ENCODE measurements at regions not wholly inside any gene's neighbourhood (a gene's known extent, or its start where the extent isn't known, plus 50 kb on each side); places are given as distances from the start of the nearest gene placed in this dataset.

DNA sequence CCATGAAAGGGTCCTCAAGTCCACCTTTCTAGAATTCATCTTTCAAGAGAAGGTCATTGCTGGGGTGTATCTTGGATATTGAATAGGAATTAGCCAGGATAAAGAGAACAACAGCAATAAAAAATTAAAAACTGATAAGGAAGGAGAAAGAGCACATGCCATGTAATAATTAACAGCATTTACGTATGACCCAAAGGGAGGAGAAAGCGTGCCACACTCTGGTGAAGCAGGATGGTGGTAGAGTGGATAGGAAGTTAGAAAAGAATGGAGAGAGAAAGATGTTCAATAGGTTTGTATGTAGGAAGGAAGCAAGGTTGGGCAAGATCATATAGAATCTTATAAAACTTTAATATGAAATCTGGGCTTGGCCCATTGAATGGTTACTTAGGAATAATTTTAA is 751.5 kb downstream of the MAT2B start:
- H3K27ac ChIP-seq: no peak overlapping the region
- TF ChIP-seq, protein P1, sequence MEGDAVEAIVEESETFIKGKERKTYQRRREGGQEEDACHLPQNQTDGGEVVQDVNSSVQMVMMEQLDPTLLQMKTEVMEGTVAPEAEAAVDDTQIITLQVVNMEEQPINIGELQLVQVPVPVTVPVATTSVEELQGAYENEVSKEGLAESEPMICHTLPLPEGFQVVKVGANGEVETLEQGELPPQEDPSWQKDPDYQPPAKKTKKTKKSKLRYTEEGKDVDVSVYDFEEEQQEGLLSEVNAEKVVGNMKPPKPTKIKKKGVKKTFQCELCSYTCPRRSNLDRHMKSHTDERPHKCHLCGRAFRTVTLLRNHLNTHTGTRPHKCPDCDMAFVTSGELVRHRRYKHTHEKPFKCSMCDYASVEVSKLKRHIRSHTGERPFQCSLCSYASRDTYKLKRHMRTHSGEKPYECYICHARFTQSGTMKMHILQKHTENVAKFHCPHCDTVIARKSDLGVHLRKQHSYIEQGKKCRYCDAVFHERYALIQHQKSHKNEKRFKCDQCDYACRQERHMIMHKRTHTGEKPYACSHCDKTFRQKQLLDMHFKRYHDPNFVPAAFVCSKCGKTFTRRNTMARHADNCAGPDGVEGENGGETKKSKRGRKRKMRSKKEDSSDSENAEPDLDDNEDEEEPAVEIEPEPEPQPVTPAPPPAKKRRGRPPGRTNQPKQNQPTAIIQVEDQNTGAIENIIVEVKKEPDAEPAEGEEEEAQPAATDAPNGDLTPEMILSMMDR (IDR thresholded peaks at IDR 0.05): no peak
- no peak for TF ChIP-seq ZFX (IDR thresholded peaks at IDR 0.05; ENCODE audit: borderline replicate concordance)

DNA sequence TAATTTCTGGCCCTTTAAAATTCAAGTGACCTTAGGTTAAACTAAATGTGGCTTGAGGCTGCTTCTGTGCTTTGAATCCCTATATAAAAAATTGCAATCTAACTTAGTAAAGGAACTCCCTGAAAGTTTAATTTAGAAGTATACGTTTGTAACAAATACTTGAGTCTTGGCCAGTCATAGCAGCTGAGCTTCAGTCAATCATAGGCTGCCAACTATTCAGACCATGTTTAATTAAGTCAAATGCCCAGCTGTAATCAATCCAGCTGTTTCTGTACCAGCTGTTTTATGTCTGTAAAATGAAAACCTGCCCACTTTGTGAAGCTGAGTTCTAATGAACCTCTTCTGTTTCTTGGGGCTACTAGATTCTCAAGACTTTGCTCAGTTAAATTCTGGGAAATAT is 760.1 kb downstream of the MAT2B start:
- no peak overlapping the region for H3K27ac ChIP-seq
- TF ChIP-seq, protein P1 (IDR thresholded peaks at IDR 0.05): no peak
- no peak for TF ChIP-seq ZFX (IDR thresholded peaks at IDR 0.05; ENCODE audit: borderline replicate concordance)

DNA sequence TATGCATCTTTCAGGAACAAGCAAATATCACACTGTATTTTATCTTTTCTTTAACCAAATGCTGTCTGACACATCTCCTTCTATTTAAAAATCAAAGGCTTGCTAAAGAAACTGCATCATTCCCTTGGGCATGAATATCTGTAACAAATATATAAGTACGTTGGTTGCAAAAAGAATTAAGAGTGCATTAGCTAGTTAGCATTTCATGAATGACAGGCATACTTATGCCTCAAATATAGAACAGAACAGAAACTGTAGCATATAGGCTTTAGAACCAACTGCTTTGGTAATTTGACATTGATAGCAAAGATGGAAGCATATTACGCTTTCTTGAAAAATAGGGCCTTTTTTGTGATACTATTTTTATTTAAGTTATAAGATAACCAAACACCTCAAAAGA is 761.2 kb downstream of the MAT2B start:
- H3K27ac ChIP-seq: no peak overlapping the region
- TF ChIP-seq, protein P1 (IDR thresholded peaks at IDR 0.05): no peak
- TF ChIP-seq ZFX (IDR thresholded peaks at IDR 0.05; ENCODE audit: borderline replicate concordance): no peak

DNA sequence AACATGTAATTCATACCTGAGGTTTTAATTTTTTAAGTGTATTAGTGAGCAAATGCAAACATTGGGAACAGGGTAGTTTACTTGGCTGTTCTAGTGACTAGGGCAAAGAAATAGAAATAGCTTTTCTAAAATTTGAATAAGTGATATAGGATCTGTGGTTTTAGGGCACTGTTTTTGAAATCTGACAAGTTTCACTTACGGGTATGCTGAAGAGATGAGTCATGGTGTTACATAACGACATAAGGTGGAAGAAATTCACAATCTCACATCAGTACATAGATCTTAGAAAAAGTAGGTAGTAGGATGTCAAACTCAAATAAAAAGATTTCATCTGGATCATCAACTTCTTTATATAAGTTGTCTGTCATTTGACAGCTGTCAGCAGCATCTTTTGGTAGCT is 772.3 kb downstream of the MAT2B start:
- no peak for TF ChIP-seq ZFX (IDR thresholded peaks at IDR 0.05; ENCODE audit: borderline replicate concordance)
- TF ChIP-seq, protein P1 (IDR thresholded peaks at IDR 0.05): no peak
- no peak overlapping the region for H3K27ac ChIP-seq

DNA sequence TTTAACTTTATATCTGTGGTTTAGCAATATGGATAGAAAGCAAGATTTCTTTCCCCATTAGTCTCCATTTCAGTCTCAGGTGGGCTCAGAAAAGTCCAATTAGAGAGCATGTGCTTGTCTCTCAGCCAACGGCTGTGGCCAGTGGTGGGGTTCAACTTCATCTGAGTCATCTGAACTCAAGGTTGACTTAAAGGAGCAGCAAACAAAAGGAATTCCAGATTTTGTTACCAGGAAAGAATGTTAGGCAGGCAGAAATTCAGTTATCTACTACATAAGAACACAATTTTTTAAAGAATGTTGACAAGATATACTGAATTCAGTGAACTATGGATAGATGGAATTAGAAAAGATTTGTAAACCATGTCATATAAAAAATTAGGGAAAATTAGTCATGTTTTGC is 784.1 kb downstream of the MAT2B start:
- no peak overlapping the region for H3K27ac ChIP-seq
- no peak for TF ChIP-seq ZFX (IDR thresholded peaks at IDR 0.05; ENCODE audit: borderline replicate concordance)
- TF ChIP-seq, protein P1 (IDR thresholded peaks at IDR 0.05): no peak

DNA sequence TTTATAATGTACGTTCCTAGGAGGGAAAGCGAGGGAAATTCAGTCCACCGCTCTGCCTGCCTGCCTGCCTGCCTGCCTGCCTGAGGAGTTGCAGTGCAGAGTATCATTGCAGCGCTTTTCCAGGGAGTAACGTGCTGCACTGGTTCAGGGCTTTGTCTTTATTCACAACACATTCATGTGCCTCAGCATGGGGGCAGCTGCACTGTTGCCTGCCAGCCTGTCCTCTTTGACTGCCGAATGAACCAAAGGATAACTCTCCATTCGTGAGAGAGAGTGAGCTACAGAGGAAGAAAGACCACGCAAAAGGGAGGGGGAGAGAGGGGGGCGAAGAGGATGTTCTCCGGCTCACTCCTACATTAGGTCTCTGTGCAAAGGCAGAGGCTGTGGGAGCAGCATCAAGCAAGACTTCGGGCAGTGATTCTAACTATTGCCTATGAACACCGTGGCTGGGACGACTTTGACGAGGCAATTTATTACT is 791.2 kb downstream of the MAT2B start:
- TF ChIP-seq, protein P1 (IDR thresholded peaks at IDR 0.05): no peak
- no peak for TF ChIP-seq ZFX (IDR thresholded peaks at IDR 0.05; ENCODE audit: borderline replicate concordance)
- no peak overlapping the region for H3K27ac ChIP-seq

DNA sequence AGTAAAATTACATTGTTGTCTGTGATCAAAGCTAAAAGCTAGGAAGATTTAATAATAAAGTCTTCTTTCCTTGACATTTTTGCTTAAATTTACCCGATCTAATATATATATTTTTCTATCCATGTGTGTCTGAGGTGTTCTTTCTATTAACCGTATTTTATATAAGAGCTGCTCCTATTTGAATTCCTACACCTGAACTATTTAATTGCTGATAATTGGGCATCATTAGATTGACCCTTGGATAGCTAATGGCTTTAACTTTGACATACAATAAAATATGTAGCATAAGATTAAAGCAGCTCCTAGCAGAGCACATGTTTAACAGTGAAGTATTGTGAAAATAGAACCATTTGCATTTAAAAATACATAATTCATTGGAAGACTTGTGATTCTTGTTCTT is 792.7 kb downstream of the MAT2B start:
- TF ChIP-seq ZFX (IDR thresholded peaks at IDR 0.05; ENCODE audit: borderline replicate concordance): no peak
- TF ChIP-seq, protein P1 (IDR thresholded peaks at IDR 0.05): no peak
- H3K27ac ChIP-seq: no peak overlapping the region
